IPS-NIHi7 (cell line): ENCODE measurements at regions not wholly inside any gene's neighbourhood (a gene's known extent, or its start where the extent isn't known, plus 50 kb on each side); places are given as distances from the start of the nearest gene placed in this dataset.

Experiments
- DNase-seq: peaks from one replicate; pipeline ENCODE4 v3.0.0; 2012; ENCODE audit warnings: mixed read lengths; ENCODE audit errors: extremely low spot score

DNA sequence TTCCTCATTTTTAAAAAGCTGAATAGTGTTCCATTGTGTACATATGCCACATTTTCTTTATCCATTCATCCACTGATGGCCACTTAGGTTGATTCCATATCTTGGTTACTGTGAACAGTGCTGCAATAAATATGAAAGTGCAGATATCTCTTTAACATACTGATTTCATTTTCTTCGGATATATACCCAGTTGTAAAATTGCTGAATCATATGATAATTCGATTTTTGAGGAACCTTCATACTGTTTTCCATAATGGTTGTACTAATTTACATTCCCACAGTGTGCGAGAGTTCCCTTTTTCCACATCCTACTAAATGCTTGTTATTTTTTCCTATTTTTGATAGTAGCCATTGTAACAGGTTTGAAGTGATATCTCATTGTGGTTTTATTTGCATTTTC lies 263.2 kb downstream of the STK31 start:
- DNase-seq, result no peak

DNA sequence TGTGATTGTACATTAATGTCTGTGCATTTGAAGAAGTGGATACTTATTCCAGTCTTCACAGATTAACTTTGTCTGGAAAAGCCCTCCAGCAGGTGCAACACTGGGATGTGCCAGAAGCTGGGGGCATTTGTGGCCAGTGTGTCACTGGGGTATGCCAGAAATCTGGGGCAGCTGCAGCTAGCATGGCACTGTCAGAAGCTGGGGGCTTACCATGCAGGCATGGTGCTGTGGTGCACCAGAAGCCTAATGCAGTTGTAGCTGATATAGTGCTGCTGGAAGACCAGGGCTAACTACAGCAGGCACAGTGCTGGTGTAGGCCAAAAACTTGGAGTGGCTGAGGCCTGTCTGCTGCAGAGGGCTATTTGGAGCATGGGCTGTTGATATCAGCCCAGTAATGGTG lies 270.1 kb downstream of the STK31 start:
- DNase-seq, result no peak

GRCh38 chr7:23981314-23981713 lies 271.3 kb downstream of the STK31 start:
- DNase-seq, result no peak

DNA sequence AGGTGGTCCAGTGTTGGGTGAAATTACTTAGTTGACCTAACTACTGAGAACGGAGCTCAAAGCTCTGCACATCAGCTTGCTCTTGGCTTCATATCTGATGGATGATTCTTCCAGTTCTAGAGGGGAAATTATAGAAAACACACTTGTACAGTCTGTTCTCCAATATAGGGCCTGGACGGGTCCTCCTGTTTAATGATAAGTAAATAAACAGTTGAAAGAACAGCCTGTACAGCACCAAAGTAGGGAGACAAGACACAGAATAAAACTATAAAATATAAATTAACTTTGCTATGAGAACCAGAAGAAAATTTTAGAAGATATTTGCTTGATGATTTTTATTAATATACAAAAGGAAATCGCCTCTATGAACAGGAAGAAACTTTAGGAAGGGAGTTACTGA lies 271.7 kb downstream of the STK31 start:
- no peak for DNase-seq

DNA sequence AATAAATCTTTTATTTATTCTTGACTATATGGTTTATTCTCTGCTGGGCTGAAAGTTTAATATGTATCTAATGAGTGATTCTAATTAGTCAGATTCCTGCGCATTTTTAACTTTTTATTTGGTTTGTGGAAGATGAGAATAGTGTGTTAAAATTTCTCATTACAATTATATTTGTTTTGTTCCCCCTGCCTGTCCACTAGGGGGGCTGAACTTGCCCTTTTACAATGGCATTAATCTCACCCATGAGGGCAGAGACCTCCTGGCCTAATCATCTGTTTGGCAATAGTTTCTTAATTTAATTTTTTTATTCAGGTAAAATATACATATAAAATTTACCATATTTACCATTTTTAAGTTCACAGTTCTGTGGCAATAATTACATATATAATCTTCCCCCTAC lies 278.5 kb upstream of the NPY start:
- no peak for DNase-seq

DNA sequence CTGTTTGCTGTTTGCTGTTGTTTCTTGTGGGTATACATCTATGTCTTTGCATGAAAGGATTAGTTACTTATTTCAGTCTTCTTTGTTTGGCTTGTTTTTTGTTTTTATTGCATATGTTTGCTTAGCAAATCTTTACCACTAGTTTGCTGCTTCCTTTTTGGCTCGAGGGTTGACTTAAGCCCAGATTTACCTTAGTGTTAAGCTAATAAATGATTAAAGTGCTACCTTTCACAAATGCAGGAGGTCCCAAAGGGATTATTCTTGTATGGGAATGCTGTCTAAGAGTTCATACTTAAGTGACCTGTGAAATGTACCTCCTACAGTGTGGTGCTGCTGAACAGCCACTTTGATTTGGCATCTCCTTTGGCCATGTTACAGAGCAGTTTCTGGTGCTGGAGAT lies 273.5 kb upstream of the NPY start:
- no peak for DNase-seq

GRCh38 chr7:24017519-24017918 lies 266.5 kb upstream of the NPY start:
- DNase-seq, result no peak

DNA sequence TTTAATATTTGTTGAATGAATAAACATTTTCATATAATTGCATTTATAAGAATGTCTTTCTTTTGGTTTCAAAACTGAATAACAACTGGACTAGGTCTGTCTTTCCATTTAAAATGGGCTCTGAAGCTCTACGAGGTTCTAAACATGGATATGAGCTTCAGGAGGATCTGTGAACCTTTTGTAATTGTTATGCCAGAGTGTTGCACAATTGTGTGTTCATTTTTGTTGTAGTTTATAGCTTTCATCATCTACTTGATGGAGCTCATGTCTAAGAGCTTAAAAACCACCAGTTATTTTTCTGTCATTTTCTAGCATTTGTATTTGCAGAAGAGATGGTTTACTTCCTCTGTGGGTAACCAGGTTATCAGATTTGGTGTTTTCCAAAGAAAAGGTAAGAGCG lies 265.7 kb upstream of the NPY start:
- no peak for DNase-seq

DNA sequence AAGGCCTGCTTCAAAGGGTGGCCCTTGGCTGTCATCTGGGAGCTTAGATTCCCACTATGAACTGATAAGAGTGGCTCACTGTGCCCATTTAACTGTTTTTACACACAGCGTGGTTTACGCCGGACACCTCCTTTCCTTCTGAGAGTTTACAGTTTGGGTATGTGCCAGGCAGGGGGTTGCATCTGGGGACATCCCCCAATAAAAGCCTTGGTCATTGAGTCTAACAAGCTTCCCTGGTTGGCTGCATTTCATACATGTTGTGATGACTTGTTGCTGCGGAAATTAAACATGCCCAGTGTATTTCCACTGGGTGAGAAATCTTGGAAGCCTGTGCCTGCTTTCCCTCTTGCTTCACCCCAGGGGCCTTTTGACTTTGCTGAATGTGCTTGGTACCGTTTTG lies 264.1 kb upstream of the NPY start:
- no peak for DNase-seq

DNA sequence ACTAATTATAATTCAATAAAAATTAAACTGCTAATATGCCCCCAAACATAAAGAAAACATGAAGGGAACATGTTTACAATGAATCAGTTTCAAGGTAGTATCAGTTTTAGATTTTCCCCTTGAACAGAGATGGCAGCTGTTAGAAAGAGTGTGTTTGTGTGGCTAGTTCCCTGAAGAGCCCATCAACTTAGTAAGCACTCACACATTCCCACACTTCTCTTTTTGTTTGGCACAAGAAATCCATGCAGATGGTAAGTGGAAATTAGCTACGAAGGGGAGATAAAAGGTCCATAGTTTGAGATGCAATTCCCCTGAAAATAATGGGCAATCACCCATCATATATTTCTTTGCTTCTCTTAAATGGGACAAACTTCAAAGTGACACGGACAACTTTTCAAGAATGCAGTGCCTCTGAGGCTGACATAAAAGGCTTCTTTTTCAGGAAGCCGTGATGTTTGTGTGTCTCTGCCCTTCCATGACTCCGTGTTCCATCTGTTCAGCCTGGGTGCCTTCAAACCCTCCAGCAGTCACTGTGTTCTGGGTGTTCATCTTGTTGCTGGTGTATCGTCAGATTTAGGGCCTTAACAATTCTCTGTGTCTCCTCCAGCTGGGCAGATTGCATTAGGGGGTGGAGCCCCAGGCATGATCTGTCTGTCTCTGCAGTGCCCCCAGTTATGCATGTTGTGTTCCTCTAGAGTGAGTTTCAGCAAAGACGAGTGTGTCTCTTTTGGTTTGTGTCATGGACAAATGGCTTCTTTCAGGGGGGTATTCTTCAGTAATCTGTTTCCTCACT lies 259.5 kb upstream of the NPY start:
- no peak for DNase-seq

- peak; percentile 25 for DNase-seq
Measured at GRCh38 chr7:24025094-24025493, 258.9 kb upstream of the NPY start.

GRCh38 chr7:24025765-24026164 lies 258.2 kb upstream of the NPY start:
- peak; percentile 39 for DNase-seq

DNA sequence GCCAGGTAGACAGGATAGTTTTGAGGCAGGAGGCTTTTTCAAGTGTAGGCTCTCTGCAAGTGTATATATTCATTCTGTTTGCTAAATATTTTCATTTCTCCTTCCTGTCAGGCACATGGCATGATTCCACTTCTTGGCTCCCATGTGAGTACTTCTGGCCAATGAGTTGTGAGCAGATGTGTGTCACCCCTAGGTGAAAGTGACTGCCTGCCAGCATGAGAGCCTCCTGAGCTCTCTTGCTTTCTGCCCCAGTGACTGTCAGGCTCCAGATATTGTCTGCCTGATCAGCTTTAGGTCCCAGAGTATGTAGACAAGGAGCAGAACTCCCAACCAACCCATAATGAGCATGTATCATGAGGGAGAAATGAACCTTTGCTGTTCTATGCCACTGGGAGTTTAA lies 257.6 kb upstream of the NPY start:
- DNase-seq, result no peak

GRCh38 chr7:24029068-24029467 lies 254.9 kb upstream of the NPY start:
- no peak for DNase-seq

DNA sequence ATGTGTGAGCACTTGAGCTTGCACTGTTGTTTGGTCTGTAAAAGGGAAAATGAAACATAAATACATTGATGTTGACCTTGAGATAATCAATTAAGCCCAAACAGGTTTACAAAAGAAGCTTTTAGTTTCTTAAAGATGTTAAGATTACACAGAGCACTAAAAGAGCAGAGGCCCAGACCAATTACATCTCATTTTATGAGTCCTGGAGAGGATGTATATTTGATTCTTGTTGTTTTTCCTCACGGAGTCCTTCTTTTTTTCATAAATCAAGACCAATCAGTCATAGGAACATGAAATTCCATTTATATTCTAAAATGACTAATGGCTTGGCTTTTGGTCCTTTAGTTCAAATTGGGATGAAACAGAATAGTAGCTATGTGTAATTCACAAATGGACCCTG lies 249.7 kb upstream of the NPY start:
- DNase-seq, result no peak

- no peak for DNase-seq
Measured at GRCh38 chr7:24035366-24036032, 248.5 kb upstream of the NPY start.

DNA sequence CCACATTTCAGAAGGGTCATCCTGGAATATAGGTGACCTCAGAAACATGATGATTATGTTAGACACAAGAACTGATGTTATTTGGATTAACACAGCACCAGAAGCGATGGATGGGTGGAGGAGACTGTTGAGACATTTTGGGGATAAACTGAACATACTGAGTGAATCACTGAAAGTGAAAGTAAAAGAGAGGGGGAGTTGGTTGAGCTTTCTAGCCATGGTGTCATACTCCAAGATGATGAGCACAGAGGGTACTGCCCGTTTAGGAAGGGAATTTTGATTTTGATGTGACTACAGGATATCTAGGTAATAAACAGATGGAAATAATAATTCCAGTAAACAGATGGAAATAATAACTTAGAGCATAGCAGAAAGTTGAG lies 248.0 kb upstream of the NPY start:
- no peak for DNase-seq

DNA sequence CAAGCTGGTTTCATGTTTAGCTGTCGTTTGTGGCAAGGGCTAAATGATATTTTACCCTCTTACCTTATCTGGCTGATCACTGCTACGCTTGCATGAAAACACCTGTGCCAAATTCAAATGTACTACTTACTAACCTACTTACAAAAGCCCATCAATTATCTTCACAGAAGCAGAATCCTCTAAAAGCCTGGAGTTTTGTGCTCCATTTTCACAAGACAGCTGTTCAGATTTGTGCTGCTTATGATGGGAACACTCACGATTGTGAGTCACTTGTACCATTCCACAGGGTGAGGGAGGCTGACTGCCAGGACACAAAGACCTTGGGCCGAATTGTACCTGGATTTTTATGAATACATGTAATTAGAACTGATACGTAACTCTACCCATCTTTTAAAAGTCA lies 245.0 kb upstream of the NPY start:
- no peak for DNase-seq

DNA sequence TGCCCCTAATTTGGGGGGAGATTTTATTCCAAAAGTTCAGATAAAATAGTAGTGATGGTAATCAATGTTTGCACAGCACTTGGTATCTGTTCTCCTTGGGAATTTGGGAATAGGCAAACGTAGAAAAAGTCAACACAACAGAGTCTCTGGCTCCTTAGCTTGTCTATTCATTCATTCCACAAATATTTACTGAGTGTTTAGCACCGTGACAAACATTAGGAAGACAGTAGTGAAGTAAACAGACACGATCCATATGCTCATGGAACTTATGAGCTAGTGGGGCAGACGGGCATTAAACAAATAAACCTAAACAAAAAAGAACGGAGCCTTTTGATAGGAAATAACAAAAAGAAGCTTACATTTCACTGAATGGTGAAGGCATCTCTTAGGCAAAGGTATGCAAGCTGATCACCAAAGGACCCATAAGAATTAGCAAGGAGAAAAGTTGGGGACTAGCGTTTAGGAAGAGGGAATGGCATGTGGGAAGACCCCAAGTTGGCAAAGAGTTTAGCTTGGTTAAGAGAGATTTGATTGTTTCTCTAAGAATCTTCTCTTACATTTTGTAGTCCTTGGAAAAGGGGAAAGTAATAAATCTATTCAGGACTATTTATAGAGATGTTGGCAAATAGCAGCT lies 243.9 kb upstream of the NPY start:
- no peak for DNase-seq

DNA sequence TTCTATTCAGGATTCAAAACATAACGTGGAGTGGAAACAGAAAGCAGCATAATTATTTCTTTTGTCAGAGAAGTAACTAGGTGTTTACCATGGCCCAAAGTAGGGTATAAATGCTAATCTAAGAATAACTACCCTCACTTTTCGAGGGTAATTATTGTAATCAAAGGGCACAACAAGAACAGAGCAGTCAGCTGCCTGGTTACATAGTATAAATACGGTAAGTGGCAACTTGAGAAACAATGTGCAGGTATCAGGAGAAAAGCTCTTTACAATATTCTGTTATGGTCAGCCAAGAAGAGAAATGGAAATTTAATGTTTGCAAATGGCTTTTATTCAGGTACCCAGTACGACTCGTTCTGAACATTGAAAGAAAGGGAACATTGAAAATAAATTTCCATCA lies 242.0 kb upstream of the NPY start:
- no peak for DNase-seq

DNA sequence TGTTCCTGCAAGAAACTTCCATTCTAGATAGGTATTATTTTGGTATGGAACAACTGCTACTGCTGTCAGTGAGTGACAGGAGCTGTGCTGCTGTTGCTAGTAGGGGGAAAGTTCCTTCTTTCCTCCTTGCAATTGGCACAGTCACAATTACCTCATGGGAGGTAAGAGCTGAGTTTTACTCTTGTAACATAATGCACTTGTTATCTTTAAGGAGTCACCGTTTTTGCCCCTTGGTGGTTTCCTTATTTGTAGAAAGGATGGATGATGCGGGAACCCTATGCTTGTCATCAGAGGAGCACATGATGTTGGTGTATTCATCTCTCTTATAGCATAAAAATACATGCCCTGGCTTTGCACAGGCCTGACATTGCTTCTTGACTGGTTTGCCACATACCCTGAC lies 234.7 kb upstream of the NPY start:
- no peak for DNase-seq

DNA sequence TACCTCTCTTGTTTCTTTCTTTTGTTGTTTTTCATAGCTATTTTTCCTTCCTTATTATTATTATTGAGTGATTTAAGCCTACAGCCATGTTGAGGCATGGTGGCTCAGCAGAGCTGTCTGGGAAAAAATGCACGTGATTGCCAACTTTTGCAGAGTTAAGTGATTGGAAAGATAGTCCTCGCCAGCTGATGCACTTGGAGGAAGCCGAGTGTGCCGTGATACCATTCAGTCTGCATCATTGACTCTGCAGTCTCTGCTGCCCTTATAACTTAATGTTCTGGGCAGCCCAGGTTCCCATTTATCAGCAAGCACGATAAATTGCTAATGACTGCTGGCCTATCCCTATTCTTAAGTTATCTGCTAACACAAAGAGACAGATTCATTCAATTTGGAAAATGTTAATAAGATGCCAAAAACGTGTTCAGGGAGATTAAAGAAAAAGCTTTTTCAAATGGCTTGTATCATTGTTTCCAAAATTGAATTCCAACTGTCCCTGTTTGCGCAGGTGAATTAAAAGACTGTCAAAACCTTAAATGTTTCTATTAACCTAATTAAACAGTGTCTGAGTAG lies 232.9 kb upstream of the NPY start:
- DNase-seq, result no peak

DNA sequence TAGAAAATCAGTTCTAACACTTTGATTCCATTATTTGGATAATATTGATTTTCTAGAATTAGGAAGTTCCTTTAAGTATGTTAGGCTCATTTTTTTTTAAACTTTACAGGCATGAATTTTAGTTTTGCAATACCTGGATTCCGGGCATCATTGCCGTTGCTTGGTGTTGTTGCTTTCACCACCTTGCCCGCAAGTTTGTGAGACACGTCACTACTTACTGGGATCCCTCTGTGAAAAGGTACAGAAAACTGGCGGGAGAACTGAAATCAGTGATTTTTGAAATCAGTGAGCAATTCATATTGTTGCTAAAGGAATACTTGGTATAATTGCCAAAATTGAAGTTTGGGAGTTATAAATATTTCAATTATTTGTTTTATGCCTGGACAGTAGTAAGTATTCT lies 232.3 kb upstream of the NPY start:
- no peak for DNase-seq
